HG02970 (cell line): ENCODE measurements at regions not wholly inside any gene's neighbourhood (a gene's known extent, or its start where the extent isn't known, plus 50 kb on each side); places are given as distances from the start of the nearest gene placed in this dataset.
"Not testable (repeated sequence)": the region's sequence is repeated elsewhere in the genome, so short reads cannot be mapped to it uniquely, and the experiment has no call there.

Experiments
- ATAC-seq: cut with Tn5 transposase; IDR thresholded peaks from one replicate; pipeline ENCODE4 v1.9.1; 2021; ENCODE audit warnings: mild to moderate bottlenecking, moderate library complexity, moderate number of reproducible peaks; ENCODE audit not compliant: unreplicated experiment, low FRiP score

GRCh38 chr5:66410122-66410521 lies 186.1 kb upstream of the MAST4 start:
- ATAC-seq = no peak

GRCh38 chr5:66411701-66412100 lies 184.5 kb upstream of the MAST4 start:
- ATAC-seq = no peak

GRCh38 chr5:66413931-66414330 lies 182.3 kb upstream of the MAST4 start:
- no peak for ATAC-seq

GRCh38 chr5:66415208-66415607 lies 181.0 kb upstream of the MAST4 start:
- no peak for ATAC-seq

- ATAC-seq = no peak
Observed at GRCh38 chr5:66416698-66417097, 179.5 kb upstream of the MAST4 start.

- no peak for ATAC-seq
Observed at GRCh38 chr5:66417781-66418180, 178.4 kb upstream of the MAST4 start.

- no peak for ATAC-seq
Observed at GRCh38 chr5:66423484-66423883, 172.7 kb upstream of the MAST4 start.

GRCh38 chr5:66425842-66426241 lies 170.4 kb upstream of the MAST4 start:
- no peak for ATAC-seq

GRCh38 chr5:66426259-66427138 lies 169.7 kb upstream of the MAST4 start:
- no peak for ATAC-seq

GRCh38 chr5:66427139-66427442 lies 169.1 kb upstream of the MAST4 start:
- no peak for ATAC-seq

GRCh38 chr5:66436721-66437120 lies 159.5 kb upstream of the MAST4 start:
- no peak for ATAC-seq

- no peak for ATAC-seq
Observed at GRCh38 chr5:66438087-66438486, 158.1 kb upstream of the MAST4 start.

- no peak for ATAC-seq
Observed at GRCh38 chr5:66438696-66439095, 157.5 kb upstream of the MAST4 start.

GRCh38 chr5:66440202-66440680 lies 156.0 kb upstream of the MAST4 start:
- no peak for ATAC-seq

GRCh38 chr5:66441351-66441750 lies 154.8 kb upstream of the MAST4 start:
- ATAC-seq = no peak

- ATAC-seq = no peak
Observed at GRCh38 chr5:66442951-66443445, 153.2 kb upstream of the MAST4 start.

- no peak for ATAC-seq
Observed at GRCh38 chr5:66443462-66444130, 152.6 kb upstream of the MAST4 start.

GRCh38 chr5:66448070-66448469 lies 148.1 kb upstream of the MAST4 start:
- not testable (repeated sequence) for ATAC-seq

- no peak for ATAC-seq
Observed at GRCh38 chr5:66450237-66450636, 146.0 kb upstream of the MAST4 start.

GRCh38 chr5:66450988-66451387 lies 145.2 kb upstream of the MAST4 start:
- no peak for ATAC-seq

- no peak for ATAC-seq
Observed at GRCh38 chr5:66452109-66452508, 144.1 kb upstream of the MAST4 start.
